ENCODE measurements at regions not wholly inside any gene's neighbourhood (a gene's known extent, or its start where the extent isn't known, plus 50 kb on each side); places are given as distances from the start of the nearest gene placed in this dataset.

GRCh38 chr14:71734076-71734475 is 198.2 kb upstream of the RGS6 start:
- no peaks in the 10 kb centered on the region for H3K4me1 ChIP-seq (ENCODE audit: insufficient read depth, low read length)
- Mint-ChIP-seq H3K36me3 (ENCODE audit: insufficient read depth in 1 of 3, low read depth in 3 of 3) (peaks cover 31 to 85% (median 60%) of the 10 kb centered on the region in 3 experiments), H3K4me3 (no peak overlapping the region), H3K4me1 (no peaks in the 10 kb centered on the region; a peak in 3 of 4 replicates), H3K27ac (no peak overlapping the region), H3K9me3 (no peaks in the 10 kb centered on the region), H3K27me3 (ENCODE audit: low read depth) (no peaks in the 10 kb centered on the region; the same call in 1 of the 2 replicates)
- H3K56ac ChIP-seq (ENCODE audit: insufficient read length, low read depth, low read length), result no peak overlapping the region
- H3K79me2 ChIP-seq (ENCODE audit: insufficient read depth, low read length), result no peaks in the 10 kb centered on the region
- H3K27me3 ChIP-seq (ENCODE audit: insufficient read depth, low read length), result no peaks in the 10 kb centered on the region
- H2BK15ac ChIP-seq (ENCODE audit: low read depth, low read length), result no peak overlapping the region
- no peak overlapping the region for H2AK5ac ChIP-seq (ENCODE audit: insufficient read length, low read length)
- H3K23me2 ChIP-seq (ENCODE audit: insufficient read length, low read depth, low read length, poor library complexity, severe bottlenecking), result no peaks in the 10 kb centered on the region
- no peak overlapping the region for H2BK5ac ChIP-seq (ENCODE audit: insufficient read length, low read length)
- no peak overlapping the region for H3K4ac ChIP-seq (ENCODE audit: low read depth, low read length)
- H3T11ph ChIP-seq (ENCODE audit: low read length), result no peak overlapping the region
- H4K5ac ChIP-seq (ENCODE audit: insufficient read length, low read depth, low read length), result no peak overlapping the region
- TF ChIP-seq CTCF (conservative IDR thresholded peaks at IDR 0.05), result no peak
- H2BK12ac ChIP-seq (ENCODE audit: insufficient read length, low read depth, low read length), result no peak overlapping the region
- H3K9ac ChIP-seq (ENCODE audit: extremely low read depth, insufficient read length, low read length), result no peak overlapping the region
- no peaks in the 10 kb centered on the region for H3K9me3 ChIP-seq (ENCODE audit: control insufficient read depth, low read depth, low read length)
- no peak overlapping the region for H2AFZ ChIP-seq (ENCODE audit: low read length)
- H4K20me1 ChIP-seq (ENCODE audit: control insufficient read depth, insufficient read depth, insufficient read length), result no peaks in the 10 kb centered on the region
- no peak overlapping the region for H3K4me2 ChIP-seq (ENCODE audit: insufficient read depth, insufficient read length, low read length)
- no peak overlapping the region for H3K27ac ChIP-seq (ENCODE audit: insufficient read length, low read depth, low read length)
- no peak overlapping the region for H3K23ac ChIP-seq (ENCODE audit: insufficient read length, low read depth, low read length)
- no peaks in the 10 kb centered on the region for H3K79me1 ChIP-seq (ENCODE audit: insufficient read depth, low read depth, low read length, poor library complexity, severe bottlenecking)
- H3K14ac ChIP-seq (ENCODE audit: insufficient read depth, low read length), result no peak overlapping the region
- WGBS (ENCODE audit: extremely low coverage, insufficient read length, low lambda C conversion rate), result no CpG with 5 or more reads among the region's 14 CpGs
- no peak for DNase-seq
- H2BK120ac ChIP-seq (ENCODE audit: low read depth, low read length, poor library complexity, severe bottlenecking), result no peak overlapping the region
- no peak overlapping the region for H4K8ac ChIP-seq (replicated peaks; ENCODE audit: insufficient read length, low read depth, low read length)
- H2BK20ac ChIP-seq (ENCODE audit: low read depth, low read length, poor library complexity, severe bottlenecking), result no peak overlapping the region
- H3K18ac ChIP-seq (ENCODE audit: insufficient read length, low read depth, low read length), result no peak overlapping the region
- no peak overlapping the region for H4K91ac ChIP-seq (ENCODE audit: insufficient read length, low read depth, low read length)
